OCI-LY3 (cell line): ENCODE measurements at regions not wholly inside any gene's neighbourhood (a gene's known extent, or its start where the extent isn't known, plus 50 kb on each side); places are given as distances from the start of the nearest gene placed in this dataset.
"Not testable (repeated sequence)": the region's sequence is repeated elsewhere in the genome, so short reads cannot be mapped to it uniquely, and the experiment has no call there.

Source experiments
- H2AFZ ChIP-seq: fragments of 200-600, 300-600 bp; shearing (Covaris generic); 2 replicates; pipeline ENCODE4 v1.6.0; 2014; ENCODE audit warnings: antibody characterized with exemption, low read depth, low read length
- H3K27ac ChIP-seq: fragments of 200-600, 300-600 bp; sonication (generic); 2 replicates; pipeline ENCODE4 v1.5.1; 2014; ENCODE audit warnings: mild to moderate bottlenecking, low read length, moderate library complexity, mixed read lengths
- H3K27me3 ChIP-seq: fragments of 200-600, 300-600 bp; sonication (generic); 2 replicates; pipeline ENCODE4 v1.6.1; 2014; ENCODE audit warnings: low read depth, low read length, mixed read lengths
- H3K36me3 ChIP-seq: fragments of 200-600, 300-600 bp; sonication (generic); replicated peaks from 2 replicates; pipeline ENCODE3; 2014; ENCODE audit warnings: low read depth, low read length, mixed read lengths
- H3K4me1 ChIP-seq: fragments of 300-600, 200-600 bp; sonication (generic); 2 replicates; pipeline ENCODE4 v1.6.1; 2014; ENCODE audit warnings: low read length, mixed read lengths
- H3K4me2 ChIP-seq: fragments of 200-600, 300-600 bp; sonication (generic); 2 replicates; pipeline ENCODE4 v1.6.1; 2014; ENCODE audit warnings: low read length, mixed read lengths
- H3K4me3 ChIP-seq: fragments of 300-600, 200-600 bp; sonication (generic); 2 replicates; pipeline ENCODE4 v1.5.1; 2014; ENCODE audit warnings: antibody characterized with exemption, mild to moderate bottlenecking, low read length, moderate library complexity
- H3K79me2 ChIP-seq: fragments of 300-600, 200-600 bp; shearing (Covaris generic); 2 replicates; pipeline ENCODE4 v1.6.1; 2014; ENCODE audit warnings: mild to moderate bottlenecking, low read length, mixed read lengths
- H3K9ac ChIP-seq: fragments of 300-600, 200-600 bp; shearing (Covaris generic); 2 replicates; pipeline ENCODE4 v1.6.0; 2014; ENCODE audit warnings: mild to moderate bottlenecking, low read length, moderate library complexity
- H3K9me3 ChIP-seq: fragments of 200-600, 300-600 bp; shearing (Covaris generic); 2 replicates; pipeline ENCODE4 v1.6.1; 2014; ENCODE audit warnings: low read length, mixed read lengths; ENCODE audit not compliant: insufficient read depth
- H4K20me1 ChIP-seq: fragments of 200-600, 300-600 bp; sonication (generic); 2 replicates; pipeline ENCODE4 v1.6.1; 2016; ENCODE audit warnings: low read length, mixed read lengths; ENCODE audit not compliant: insufficient read depth
- CTCF ChIP-seq: fragments of 200-600, 300-600 bp; sonication (generic); IDR thresholded peaks from 2 replicates; pipeline ENCODE4 v1.5.1; 2014; ENCODE audit warnings: antibody characterized with exemption, low read length, low read depth
- EZH2phosphoT487 ChIP-seq: fragments of 200-600 bp; shearing (Covaris generic); IDR thresholded peaks from 2 replicates; pipeline ENCODE4 v1.6.1; 2018; ENCODE audit warnings: antibody characterized with exemption, mixed run types, low read depth

- H3K4me2 ChIP-seq, result no peak overlapping the region
- TF ChIP-seq CTCF (no peak), EZH2phosphoT487 (no peak)
- no peak overlapping the region for H3K9ac ChIP-seq
- H3K27me3 ChIP-seq, result no peaks in the 10 kb centered on the region
- H3K79me2 ChIP-seq, result no peaks in the 10 kb centered on the region
- H4K20me1 ChIP-seq, result no peaks in the 10 kb centered on the region
- H3K36me3 ChIP-seq, result no peaks in the 10 kb centered on the region
- H2AFZ ChIP-seq, result no peak overlapping the region
- no peak overlapping the region for H3K4me3 ChIP-seq
- H3K4me1 ChIP-seq, result no peaks in the 10 kb centered on the region
- H3K27ac ChIP-seq, result no peak overlapping the region
- no peaks in the 10 kb centered on the region for H3K9me3 ChIP-seq
Observed at GRCh38 chr6:51049983-51050877, 231.6 kb downstream of the TFAP2B start.

GRCh38 chr6:51052716-51053115, 234.0 kb downstream of the TFAP2B start:
- not testable (repeated sequence) for H3K4me2 ChIP-seq, H3K27me3 ChIP-seq, H3K4me1 ChIP-seq, H3K4me3 ChIP-seq, H3K27ac ChIP-seq, H2AFZ ChIP-seq, H3K9me3 ChIP-seq, H3K9ac ChIP-seq, H3K79me2 ChIP-seq, H4K20me1 ChIP-seq, H3K36me3 ChIP-seq

GRCh38 chr6:51055316-51055715, 236.6 kb downstream of the TFAP2B start:
- H3K27me3 ChIP-seq, H3K4me1 ChIP-seq, H3K79me2 ChIP-seq, H3K27ac ChIP-seq, H3K9me3 ChIP-seq, H3K4me3 ChIP-seq, H3K36me3 ChIP-seq, H2AFZ ChIP-seq, H4K20me1 ChIP-seq, H3K9ac ChIP-seq, H3K4me2 ChIP-seq: not testable (repeated sequence)

- TF ChIP-seq CTCF (no peak), EZH2phosphoT487 (no peak)
- Histone ChIP-seq H3K27me3 (no peaks in the 10 kb centered on the region), H3K4me1 (no peaks in the 10 kb centered on the region), H3K36me3 (no peaks in the 10 kb centered on the region), H3K79me2 (no peaks in the 10 kb centered on the region), H3K4me3 (no peak overlapping the region), H3K9me3 (no peaks in the 10 kb centered on the region), H3K27ac (no peak overlapping the region), H3K9ac (no peak overlapping the region), H4K20me1 (no peaks in the 10 kb centered on the region), H3K4me2 (no peak overlapping the region), H2AFZ (no peak overlapping the region)
Observed at GRCh38 chr6:51057296-51057695, 238.6 kb downstream of the TFAP2B start.

GRCh38 chr6:51060262-51060762, 241.6 kb downstream of the TFAP2B start:
- Histone ChIP-seq H3K36me3 (no peaks in the 10 kb centered on the region), H3K9me3 (no peaks in the 10 kb centered on the region), H4K20me1 (no peaks in the 10 kb centered on the region), H3K27ac (no peak overlapping the region), H3K79me2 (no peaks in the 10 kb centered on the region), H2AFZ (no peak overlapping the region), H3K9ac (no peak overlapping the region), H3K4me3 (no peak overlapping the region), H3K27me3 (no peaks in the 10 kb centered on the region), H3K4me1 (no peaks in the 10 kb centered on the region), H3K4me2 (no peak overlapping the region)
- no peak for TF ChIP-seq EZH2phosphoT487
- no peak for TF ChIP-seq CTCF
